GM10248 (cell line): ENCODE measurements at regions not wholly inside any gene's neighbourhood (a gene's known extent, or its start where the extent isn't known, plus 50 kb on each side); places are given as distances from the start of the nearest gene placed in this dataset.

Experiments used
- CTCF ChIA-PET: fragments of 300-600 bp; sonication (Branson Sonifier 250); formaldehyde crosslinking; extraction: SDS; loops from one replicate; lab custom pipeline; 2021; ENCODE audit warnings: antibody characterized with exemption; lab: Yijun Ruan, JAX
- POLR2A ChIA-PET: fragments of 350-650 bp; sonication (Branson Sonifier 250); formaldehyde crosslinking; extraction: SDS; loops from one replicate; lab custom pipeline; 2020; ENCODE audit warnings: antibody characterized with exemption; lab: Yijun Ruan, JAX
- DNase-seq: peaks from one replicate; pipeline ENCODE4 v3.0.0; 2012; ENCODE audit errors: extremely low spot score
- CTCF ChIP-seq: IDR thresholded peaks from 2 replicates; pipeline ENCODE4 v1.5.1; 2012; ENCODE audit warnings: mild to moderate bottlenecking, low read depth; ENCODE audit errors: extremely low read depth, missing control alignments, control extremely low read depth

- TF ChIP-seq CTCF = no peak
- POLR2A ChIA-PET = no interaction called here
- no peak for DNase-seq
- CTCF ChIA-PET = no interaction called here
Measured at GRCh38 chr11:128089962-128090361, 497.4 kb downstream of the ETS1 start.

GRCh38 chr11:128086794-128087193, 500.6 kb downstream of the ETS1 start:
- POLR2A ChIA-PET = no interaction called here
- DNase-seq = no peak
- TF ChIP-seq CTCF = no peak
- CTCF ChIA-PET = interaction anchor here (1.0 kb wide), 1 partner anchor 48 kb away, joined by 3 read pairs; no protein-coding TSS in a partner anchor

- no peak for TF ChIP-seq CTCF
- CTCF ChIA-PET = no interaction called here
- POLR2A ChIA-PET = no interaction called here
- no peak for DNase-seq
Measured at GRCh38 chr11:128085276-128085675, 502.1 kb downstream of the ETS1 start.

GRCh38 chr11:128082574-128082973, 504.8 kb downstream of the ETS1 start:
- CTCF ChIA-PET = interaction anchor here (1.2 kb wide), 1 partner anchor 10 kb away, joined by 3 read pairs; no protein-coding TSS in a partner anchor
- POLR2A ChIA-PET = no interaction called here
- TF ChIP-seq CTCF = no peak
- DNase-seq = no peak

- no peak for DNase-seq
- TF ChIP-seq CTCF = no peak
- ChIA-PET POLR2A (no interaction called here), CTCF (no interaction called here)
Measured at GRCh38 chr11:128069665-128070064, 517.7 kb downstream of the ETS1 start.

- CTCF ChIA-PET = no interaction called here
- POLR2A ChIA-PET = no interaction called here
- no peak for TF ChIP-seq CTCF
- no peak for DNase-seq
Measured at GRCh38 chr11:128067780-128068179, 519.6 kb downstream of the ETS1 start.

- CTCF ChIA-PET = no interaction called here
- no peak for DNase-seq
- no peak for TF ChIP-seq CTCF
- POLR2A ChIA-PET = no interaction called here
Measured at GRCh38 chr11:128066399-128066798, 521.0 kb downstream of the ETS1 start.
